GM19452 (cell line): ENCODE measurements at regions not wholly inside any gene's neighbourhood (a gene's known extent, or its start where the extent isn't known, plus 50 kb on each side); places are given as distances from the start of the nearest gene placed in this dataset.

ENCODE experiments used
- ATAC-seq: cut with Tn5 transposase; IDR thresholded peaks from one replicate; pipeline ENCODE4 v1.9.1; 2021; ENCODE audit not compliant: unreplicated experiment

GRCh38 chr6:21375151-21376116 is 218.1 kb upstream of the SOX4 start:
- ATAC-seq: peak; percentile 50

- ATAC-seq: no peak
Measured at GRCh38 chr6:21377356-21377755, 216.2 kb upstream of the SOX4 start.

- no peak for ATAC-seq
Measured at GRCh38 chr6:21381331-21381963, 212.1 kb upstream of the SOX4 start.

GRCh38 chr6:21382821-21383449 is 210.6 kb upstream of the SOX4 start:
- ATAC-seq: no peak

- ATAC-seq: no peak
Measured at GRCh38 chr6:21383450-21384085, 210.0 kb upstream of the SOX4 start.

GRCh38 chr6:21384216-21384615 is 209.3 kb upstream of the SOX4 start:
- no peak for ATAC-seq

GRCh38 chr6:21386744-21387143 is 206.8 kb upstream of the SOX4 start:
- no peak for ATAC-seq

- ATAC-seq: no peak
Measured at GRCh38 chr6:21390532-21391213, 202.9 kb upstream of the SOX4 start.

GRCh38 chr6:21392177-21392576 is 201.4 kb upstream of the SOX4 start:
- ATAC-seq: no peak

- no peak for ATAC-seq
Measured at GRCh38 chr6:21393441-21394165, 199.9 kb upstream of the SOX4 start.

- ATAC-seq: no peak
Measured at GRCh38 chr6:21395121-21395520, 198.4 kb upstream of the SOX4 start.

- no peak for ATAC-seq
Measured at GRCh38 chr6:21396313-21396712, 197.2 kb upstream of the SOX4 start.

- no peak for ATAC-seq
Measured at GRCh38 chr6:21398741-21399325, 194.7 kb upstream of the SOX4 start.

GRCh38 chr6:21402368-21402767 is 191.2 kb upstream of the SOX4 start:
- ATAC-seq: peak; percentile 52

GRCh38 chr6:21404577-21404976 is 189.0 kb upstream of the SOX4 start:
- ATAC-seq: peak; percentile 75

GRCh38 chr6:21406316-21406715 is 187.2 kb upstream of the SOX4 start:
- ATAC-seq: no peak

GRCh38 chr6:21409231-21409630 is 184.3 kb upstream of the SOX4 start:
- no peak for ATAC-seq

- no peak for ATAC-seq
Measured at GRCh38 chr6:21413428-21413827, 180.1 kb upstream of the SOX4 start.

GRCh38 chr6:21414065-21414464 is 179.5 kb upstream of the SOX4 start:
- no peak for ATAC-seq
